HEK293 (cell line): ENCODE measurements at regions not wholly inside any gene's neighbourhood (a gene's known extent, or its start where the extent isn't known, plus 50 kb on each side); places are given as distances from the start of the nearest gene placed in this dataset.

ENCODE experiments used
- CTCF ChIP-seq: fragments of 450-650 bp; formaldehyde crosslinking; IDR thresholded peaks from 2 replicates; pipeline ENCODE4 v1.5.1; 2016; ENCODE audit warnings: missing biosample characterization, missing genetic modification characterization
- RBAK ChIP-seq: fragments of 450-650 bp; formaldehyde crosslinking; IDR thresholded peaks from 2 replicates; pipeline ENCODE4 v1.5.1; 2016; ENCODE audit warnings: missing biosample characterization, missing genetic modification characterization
- ZFP41 ChIP-seq: fragments of 450-650 bp; formaldehyde crosslinking; IDR thresholded peaks from 2 replicates; pipeline ENCODE4 v1.5.1; 2016; ENCODE audit warnings: missing biosample characterization, missing genetic modification characterization, borderline replicate concordance
- ZNF121 ChIP-seq: fragments of 450-650 bp; formaldehyde crosslinking; IDR thresholded peaks from 2 replicates; pipeline ENCODE4 v1.5.1; 2016; ENCODE audit warnings: missing biosample characterization, missing genetic modification characterization
- ZNF416 ChIP-seq: fragments of 450-650 bp; formaldehyde crosslinking; IDR thresholded peaks from 2 replicates; pipeline ENCODE4 v1.5.1; 2016; ENCODE audit warnings: missing biosample characterization, missing genetic modification characterization
- ZSCAN5A ChIP-seq: fragments of 450-650 bp; formaldehyde crosslinking; IDR thresholded peaks from 2 replicates; pipeline ENCODE4 v1.5.1; 2016; ENCODE audit warnings: missing biosample characterization, missing genetic modification characterization

- no peak for TF ChIP-seq CTCF (tag by site-specific recombination)
- TF ChIP-seq RBAK (tag by site-specific recombination): no peak
- no peak for TF ChIP-seq ZFP41
- no peak for TF ChIP-seq ZNF416 (tag by site-specific recombination)
- TF ChIP-seq ZNF121 (tag by site-specific recombination): no peak
- no peak for TF ChIP-seq ZSCAN5A (tag by site-specific recombination)
Measured at GRCh38 chr22:46030231-46030880, 53.4 kb upstream of the WNT7B start.
